K562 (cell line): ENCODE measurements at regions not wholly inside any gene's neighbourhood (a gene's known extent, or its start where the extent isn't known, plus 50 kb on each side); places are given as distances from the start of the nearest gene placed in this dataset.
A peak's percentile ranks its signal among the peaks of the same experiment; 100 is the strongest.
"Not testable (repeated sequence)": the region's sequence is repeated elsewhere in the genome, so short reads cannot be mapped to it uniquely, and the experiment has no call there.

Experiments
- ATAC-seq: fragments of 200-7000 bp; cut with Tn5 transposase; 3 replicates; pipeline ENCODE4 v1.9.1; 2020; ENCODE audit warnings: moderate library complexity
- BruUV-seq: library from RNA; stranded (reverse); fragments of 400-500 nt; replicated peaks from 2 replicates; lab custom pipeline; 2021; lab: Mats Ljungman, UMichigan
- CTCF ChIA-PET: fragments of 300-600 bp; formaldehyde crosslinking; extraction: SDS; loops from one replicate; lab custom pipeline; 2021; ENCODE audit warnings: low intra/inter-chr PET ratio; lab: Yijun Ruan, JAX
- POLR2A ChIA-PET: fragments of 300-600, 350-650 bp; sonication (Branson Sonifier 250); formaldehyde crosslinking; extraction: SDS; loops from one replicate; lab custom pipeline; 2021; ENCODE audit warnings: antibody characterized with exemption, inconsistent platforms; lab: Yijun Ruan, JAX
- DNase-seq, 4 experiments: peaks; one replicate each; pipeline versions ENCODE4 v3.0.0 to v3.0.0-alpha.2; 2011 to 2018; ENCODE audit warnings: low spot score in 3 of 4, mixed read lengths in 3 of 4; ENCODE audit errors: extremely low read depth in 1 of 4
- FAIRE-seq: peaks from 2 replicates; lab custom pipeline; 2011; peaks lifted over from hg19 to GRCh38; lab: Jason Lieb, UNC
- H2AFZ ChIP-seq: 2 replicates; pipeline ENCODE4 v1.6.0; 2011; ENCODE audit warnings: low read depth, low read length, control low read depth, inconsistent platforms
- H3K27ac ChIP-seq: fragments of 200-600 bp; 3 replicates; pipeline ENCODE4 v1.8.0; 2011; ENCODE audit warnings: low read depth, mild to moderate bottlenecking, control low read depth, inconsistent platforms, low read length, moderate library complexity, mixed read lengths; ENCODE audit errors: extremely low read depth
- H3K27me3 ChIP-seq, 2 experiments: fragments of 300-600 bp in 1 of 2; 2 replicates in 1 of 2; 3 replicates in 1 of 2; pipeline versions ENCODE4 v1.6.0 to v1.8.0; 2011; ENCODE audit warnings: inconsistent platforms in 2 of 2, low read length in 2 of 2, mild to moderate bottlenecking in 1 of 2, mixed read lengths in 1 of 2, moderate library complexity in 1 of 2; ENCODE audit not compliant: control insufficient read depth in 2 of 2, insufficient read depth in 2 of 2
- H3K36me3 ChIP-seq: fragments of 300-600 bp; 3 replicates; pipeline ENCODE4 v1.8.0; 2011; ENCODE audit warnings: mild to moderate bottlenecking, low read length, inconsistent platforms; ENCODE audit not compliant: control insufficient read depth, insufficient read depth
- H3K4me1 ChIP-seq, 2 experiments: fragments of 200-600 bp in 1 of 2; replicated peaks in 1 of 2; 2 replicates in 1 of 2; 3 replicates in 1 of 2; pipeline versions ENCODE4 v1.5.1 to v1.8.0; 2011; ENCODE audit warnings: inconsistent platforms in 2 of 2, low read length in 2 of 2, mild to moderate bottlenecking in 1 of 2, mixed read lengths in 1 of 2, moderate library complexity in 1 of 2; ENCODE audit not compliant: control insufficient read depth in 2 of 2, insufficient read depth in 2 of 2
- H3K4me2 ChIP-seq: 2 replicates; pipeline ENCODE4 v1.6.1; 2011; ENCODE audit warnings: low read length, control low read depth, inconsistent platforms, mixed read lengths; ENCODE audit not compliant: insufficient read depth
- H3K4me3 ChIP-seq: fragments of 200-600 bp; sonication (generic), shearing (Covaris generic); 2 replicates; pipeline ENCODE4 v1.5.1; 2016; ENCODE audit warnings: control low read depth, inconsistent platforms
- H3K79me2 ChIP-seq: fragments of 200-600 bp; 3 replicates; pipeline ENCODE4 v1.8.0; 2011; ENCODE audit warnings: low read length, inconsistent platforms; ENCODE audit not compliant: control insufficient read depth, insufficient read depth
- H3K9ac ChIP-seq, 2 experiments: 2 replicates each; pipeline versions ENCODE4 v1.6.0 to v1.6.1; 2011; ENCODE audit warnings: low read depth in 2 of 2, low read length in 2 of 2, control low read depth in 1 of 2, inconsistent platforms in 1 of 2, mild to moderate bottlenecking in 1 of 2, mixed read lengths in 1 of 2; ENCODE audit not compliant: insufficient read depth in 1 of 2
- H3K9me1 ChIP-seq: one replicate; pipeline ENCODE4 v1.6.0; 2011; ENCODE audit warnings: inconsistent platforms, mild to moderate bottlenecking, low read length, moderate library complexity; ENCODE audit not compliant: control insufficient read depth, insufficient read depth
- H3K9me3 ChIP-seq: replicated peaks from 2 replicates; pipeline ENCODE4 v1.5.1; 2011; ENCODE audit warnings: low read depth, low read length, inconsistent platforms; ENCODE audit not compliant: control insufficient read depth, insufficient read depth
- H4K20me1 ChIP-seq: replicated peaks from 2 replicates; pipeline ENCODE4 v1.6.1; 2011; ENCODE audit warnings: low read length, inconsistent platforms, mixed read lengths; ENCODE audit not compliant: control insufficient read depth, insufficient read depth
- ARNT ChIP-seq, 2 experiments: fragments of 450-650 bp; IDR thresholded peaks; 2 replicates each; pipeline ENCODE4 v1.6.1; 2016; ENCODE audit warnings: mild to moderate bottlenecking in 1 of 2
- HNRNPH1 ChIP-seq: fragments of 200-400 bp; formaldehyde crosslinking; optimal IDR thresholded peaks from 2 replicates; pipeline ENCODE3; 2017; ENCODE audit warnings: low read depth, mild to moderate bottlenecking, low read length, moderate library complexity
- NCOR1 ChIP-seq: fragments of 450-650 bp; IDR thresholded peaks from 2 replicates; pipeline ENCODE4 v1.6.1; 2016; ENCODE audit warnings: mild to moderate bottlenecking, moderate library complexity
- PKNOX1 ChIP-seq: fragments of 450-650 bp; IDR thresholded peaks from 2 replicates; pipeline ENCODE4 v1.6.1; 2016
- PURB ChIP-seq: sonication (generic); formaldehyde crosslinking; IDR thresholded peaks from 2 replicates; pipeline ENCODE4 v1.9.0; 2021; ENCODE audit warnings: low read depth, mild to moderate bottlenecking, missing genetic modification reagents
- RUNX1 ChIP-seq: sonication (generic); IDR thresholded peaks from 2 replicates; pipeline ENCODE4 v1.6.1; 2016; ENCODE audit warnings: antibody characterized with exemption, low read depth
- ZNF282 ChIP-seq: sonication (generic); formaldehyde crosslinking; IDR thresholded peaks from 2 replicates; pipeline ENCODE4 v1.8.1; 2023; ENCODE audit warnings: missing genetic modification reagents
- WGBS: fragments of 100-300 bp; shearing (Covaris generic); methylation state at CpG from one replicate; pipeline ENCODE4 v1.1.6; 2016; ENCODE audit warnings: low coverage, mixed read lengths; ENCODE audit not compliant: insufficient coverage; ENCODE audit errors: missing lambda C conversion rate; 5-methylcytosine and 5-hydroxymethylcytosine counted together
- in situ Hi-C: fragments of 300-500 bp; cut with MboI; formaldehyde crosslinking; loops from 4 replicates; pipeline ENCODE4 v1.15.0; 2018; ENCODE audit warnings: inconsistent platforms, mixed read lengths
- intact Hi-C: fragments of 100-400 bp; cut with micrococcal nuclease; formaldehyde crosslinking; loops from 2 replicates; pipeline ENCODE4 v1.14.2; 2022

- POLR2A ChIA-PET, result no interaction called here
- TF ChIP-seq PKNOX1 (peak; percentile 50), ARNT (IDR thresholded peaks at IDR 0.05) (no peak)
- DNase-seq, result no peak
- H3K9me3 ChIP-seq, result no peaks in the 10 kb centered on the region
- intact Hi-C loops (no loop called here), in situ Hi-C loops (no loop called here)
- H3K79me2 ChIP-seq, result no peaks in the 10 kb centered on the region
- H3K9ac ChIP-seq, result no peak overlapping the region
- peaks cover 0 to 24% of the 10 kb centered on the region in 2 experiments; a peak in 2 of 5 replicates for H3K27me3 ChIP-seq
- no peak overlapping the region for H2AFZ ChIP-seq
- BruUV-seq, result no TSS peak
- ATAC-seq, result no peak
- no peak overlapping the region for H3K4me2 ChIP-seq
- no peak overlapping the region for H3K4me3 ChIP-seq
- H3K27ac ChIP-seq, result no peak overlapping the region
- no peaks in the 10 kb centered on the region for H3K36me3 ChIP-seq
- peaks cover 0 to 7% of the 10 kb centered on the region in 2 experiments; a peak in 1 of 5 replicates for H3K4me1 ChIP-seq
- 0% methylated on average over 6 of the region's 7 CpGs for WGBS
- FAIRE-seq, result no peak
- H3K9me1 ChIP-seq, result no peaks in the 10 kb centered on the region
- CTCF ChIA-PET, result no interaction called here
- H4K20me1 ChIP-seq, result no peaks in the 10 kb centered on the region; the same call in 1 of the 2 replicates
These were observed 83.3 kb upstream of the PAX2 start for GRCh38 chr10:100662067-100662466.

- H3K9ac ChIP-seq, result no peak overlapping the region
- H3K27ac ChIP-seq, result no peak overlapping the region
- FAIRE-seq (no peak), ATAC-seq (no peak), DNase-seq (no peak)
- no peak overlapping the region for H3K4me2 ChIP-seq
- no peaks in the 10 kb centered on the region; the same call in 1 of the 2 replicates for H4K20me1 ChIP-seq
- no peak overlapping the region for H3K4me3 ChIP-seq
- H3K9me1 ChIP-seq, result no peaks in the 10 kb centered on the region
- in situ Hi-C loops (no loop called here), intact Hi-C loops (no loop called here)
- H3K4me1 ChIP-seq, result peaks cover 0 to 2% of the 10 kb centered on the region in 2 experiments; a peak in 1 of 5 replicates
- peaks cover 0 to 20% of the 10 kb centered on the region in 2 experiments; a peak in 4 of 5 replicates for H3K27me3 ChIP-seq
- no peaks in the 10 kb centered on the region for H3K9me3 ChIP-seq
- 2% methylated on average over 5 of the region's 6 CpGs for WGBS
- H2AFZ ChIP-seq, result no peak overlapping the region
- no TSS peak for BruUV-seq
- ChIA-PET POLR2A (interaction anchor here (0.6 kb wide), 1 partner anchor 46 kb away, joined by 4 read pairs; no protein-coding TSS in a partner anchor), CTCF (no interaction called here)
- no peaks in the 10 kb centered on the region for H3K36me3 ChIP-seq
- H3K79me2 ChIP-seq, result no peaks in the 10 kb centered on the region
- TF ChIP-seq PURB (no peak), ZNF282 (no peak), RUNX1 (no peak), NCOR1 (no peak), HNRNPH1 (no peak)
These were observed 80.8 kb upstream of the PAX2 start for GRCh38 chr10:100664316-100665149.

GRCh38 chr10:100666634-100667033, 78.7 kb upstream of the PAX2 start:
- in situ Hi-C loops, intact Hi-C loops, H4K20me1 ChIP-seq, DNase-seq, H3K4me3 ChIP-seq, H3K4me2 ChIP-seq, FAIRE-seq, H3K27ac ChIP-seq, H3K36me3 ChIP-seq, H3K4me1 ChIP-seq, BruUV-seq, H3K9me3 ChIP-seq, H3K79me2 ChIP-seq, H3K9me1 ChIP-seq, H3K9ac ChIP-seq, ATAC-seq, POLR2A ChIA-PET, H2AFZ ChIP-seq: not testable (repeated sequence)
- CTCF ChIA-PET, result interaction anchor here (0.6 kb wide), 1 partner anchor 77 kb away, joined by 4 read pairs; no protein-coding TSS in a partner anchor
- WGBS, result 0% methylated on average over 1 of the region's 2 CpGs
- peaks cover 3 to 21% of the 10 kb centered on the region in 2 experiments; a peak in 4 of 5 replicates for H3K27me3 ChIP-seq
